GM12878 (cell line): ENCODE measurements at regions not wholly inside any gene's neighbourhood (a gene's known extent, or its start where the extent isn't known, plus 50 kb on each side); places are given as distances from the start of the nearest gene placed in this dataset.
"Not testable (repeated sequence)": the region's sequence is repeated elsewhere in the genome, so short reads cannot be mapped to it uniquely, and the experiment has no call there.

Experiments used
- E2F4 ChIP-seq: IDR thresholded peaks from 2 replicates; pipeline ENCODE4 v1.6.1; 2012; ENCODE audit warnings: low read depth, low read length, improper control_type of control experiment
- MYC ChIP-seq: IDR thresholded peaks from 2 replicates; pipeline ENCODE4 v1.6.1; 2011; ENCODE audit warnings: mild to moderate bottlenecking, low read length, moderate library complexity, inconsistent platforms; ENCODE audit not compliant: insufficient read depth, insufficient replicate concordance, insufficient read length, severe bottlenecking
- SUPT20H ChIP-seq: IDR thresholded peaks from 2 replicates; pipeline ENCODE4 v1.6.1; 2011; ENCODE audit warnings: low read depth, mild to moderate bottlenecking, low read length, moderate library complexity, borderline replicate concordance; ENCODE audit not compliant: control insufficient read depth
- TF ChIP-seq, protein P1 (sequence below): IDR thresholded peaks from 2 replicates; pipeline ENCODE4 v1.6.1; 2011; ENCODE audit warnings: low read depth, low read length, improper control_type of control experiment, borderline replicate concordance

GRCh38 chr10:4597898-4598297 lies 228.1 kb upstream of the AKR1E2 start:
- TF ChIP-seq, protein P1, sequence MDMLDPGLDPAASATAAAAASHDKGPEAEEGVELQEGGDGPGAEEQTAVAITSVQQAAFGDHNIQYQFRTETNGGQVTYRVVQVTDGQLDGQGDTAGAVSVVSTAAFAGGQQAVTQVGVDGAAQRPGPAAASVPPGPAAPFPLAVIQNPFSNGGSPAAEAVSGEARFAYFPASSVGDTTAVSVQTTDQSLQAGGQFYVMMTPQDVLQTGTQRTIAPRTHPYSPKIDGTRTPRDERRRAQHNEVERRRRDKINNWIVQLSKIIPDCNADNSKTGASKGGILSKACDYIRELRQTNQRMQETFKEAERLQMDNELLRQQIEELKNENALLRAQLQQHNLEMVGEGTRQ: not testable (repeated sequence)
- TF ChIP-seq E2F4, MYC, SUPT20H: not testable (repeated sequence)
